SK-N-SH (cell line): ENCODE measurements at regions not wholly inside any gene's neighbourhood (a gene's known extent, or its start where the extent isn't known, plus 50 kb on each side); places are given as distances from the start of the nearest gene placed in this dataset.

ENCODE experiments used
- CTCF ChIA-PET: fragments of 300-600, 350-600 bp; formaldehyde crosslinking; extraction: SDS; loops from one replicate; lab custom pipeline; 2021; lab: Yijun Ruan, JAX
- POLR2A ChIA-PET: fragments of 350-600 bp; sonication (Branson Sonifier 250); formaldehyde crosslinking; extraction: SDS; loops from one replicate; lab custom pipeline; 2020; ENCODE audit warnings: antibody characterized with exemption, inconsistent platforms; lab: Yijun Ruan, JAX
- DNase-seq: peaks from one replicate; pipeline ENCODE4 v3.0.0; 2012
- H2AFZ ChIP-seq: fragments of 200-600 bp; sonication (generic); 2 replicates; pipeline ENCODE4 v1.8.1; 2016; ENCODE audit warnings: antibody characterized with exemption, mild to moderate bottlenecking, low read depth
- H3F3A ChIP-seq: fragments of 200-600 bp; sonication (generic); replicated peaks from 2 replicates; pipeline ENCODE3; 2016; ENCODE audit warnings: antibody characterized with exemption, mild to moderate bottlenecking; ENCODE audit not compliant: insufficient read depth
- H3K27ac ChIP-seq, 2 experiments: fragments of 200-500 bp in 1 of 2; fragments of 200-600 bp in 1 of 2; sonication (Bioruptor generic) in 1 of 2; sonication (generic), shearing (Covaris generic) in 1 of 2; 2 replicates each; pipeline versions ENCODE4 v1.5.1 to v1.6.1; 2014 to 2016; ENCODE audit warnings: low read depth in 2 of 2, inconsistent platforms in 1 of 2, low read length in 1 of 2, mild to moderate bottlenecking in 1 of 2, mixed read lengths in 1 of 2
- H3K27me3 ChIP-seq: fragments of 200-600 bp; sonication (generic), shearing (Covaris generic); 2 replicates; pipeline ENCODE4 v1.6.1; 2016; ENCODE audit warnings: mixed run types; ENCODE audit not compliant: insufficient read depth
- H3K36me3 ChIP-seq, 2 experiments: fragments of 200-500 bp in 1 of 2; fragments of 200-600 bp in 1 of 2; sonication (Bioruptor generic) in 1 of 2; sonication (generic) in 1 of 2; replicated peaks in 1 of 2; 2 replicates each; pipeline versions ENCODE3 to v1.5.1; 2014 to 2016; ENCODE audit warnings: low read length in 1 of 2, mild to moderate bottlenecking in 1 of 2; ENCODE audit not compliant: insufficient read depth in 2 of 2, control insufficient read depth in 1 of 2
- H3K4me1 ChIP-seq, 2 experiments: fragments of 200-500 bp in 1 of 2; fragments of 200-600 bp in 1 of 2; sonication (Bioruptor generic) in 1 of 2; sonication (generic), shearing (Covaris generic) in 1 of 2; 2 replicates each; pipeline versions ENCODE4 v1.5.1 to v1.6.1; 2014 to 2016; ENCODE audit warnings: low read depth in 1 of 2, low read length in 1 of 2, mixed run types in 1 of 2; ENCODE audit not compliant: insufficient read depth in 2 of 2, control insufficient read depth in 1 of 2
- H3K4me2 ChIP-seq: fragments of 200-600 bp; sonication (generic), shearing (Covaris generic); 2 replicates; pipeline ENCODE4 v1.6.1; 2017; ENCODE audit warnings: mixed run types
- H3K4me3 ChIP-seq, 2 experiments: fragments of 200-500 bp in 1 of 2; fragments of 200-600 bp in 1 of 2; sonication (Bioruptor generic) in 1 of 2; sonication (generic), shearing (Covaris generic) in 1 of 2; 2 replicates each; pipeline versions ENCODE4 v1.5.1 to v1.8.1; 2014 to 2016; ENCODE audit warnings: low read depth in 2 of 2, inconsistent platforms in 1 of 2, low read length in 1 of 2, mild to moderate bottlenecking in 1 of 2, mixed read lengths in 1 of 2, moderate library complexity in 1 of 2
- H3K79me2 ChIP-seq: fragments of 200-600 bp; sonication (generic); 2 replicates; pipeline ENCODE4 v1.8.1; 2017; ENCODE audit warnings: mild to moderate bottlenecking; ENCODE audit not compliant: insufficient read depth
- H3K9ac ChIP-seq: fragments of 200-600 bp; sonication (generic); 2 replicates; pipeline ENCODE4 v1.6.1; 2017; ENCODE audit warnings: mixed run types
- H3K9me2 ChIP-seq: fragments of 200-600 bp; sonication (generic); 2 replicates; pipeline ENCODE4 v1.6.1; 2017; ENCODE audit warnings: mixed run types
- H3K9me3 ChIP-seq: fragments of 200-600 bp; sonication (generic); 2 replicates; pipeline ENCODE4 v1.6.1; 2017; ENCODE audit warnings: mixed run types, mild to moderate bottlenecking, moderate library complexity
- H4K20me1 ChIP-seq: fragments of 200-600 bp; sonication (generic); 2 replicates; pipeline ENCODE4 v1.6.1; 2017; ENCODE audit warnings: mild to moderate bottlenecking, mixed run types; ENCODE audit not compliant: insufficient read depth
- ELF1 ChIP-seq: IDR thresholded peaks from 2 replicates; pipeline ENCODE4 v1.4.0; 2012
- EP300 ChIP-seq, 2 experiments: IDR thresholded peaks; 2 replicates each; pipeline versions ENCODE4 v1.4.0 to v1.6.1; 2012; ENCODE audit warnings: borderline replicate concordance in 1 of 2, low read depth in 1 of 2, low read length in 1 of 2
- FOXJ3 ChIP-seq: sonication (generic); formaldehyde crosslinking; IDR thresholded peaks from 2 replicates; pipeline ENCODE4 v1.5.1; 2020; ENCODE audit warnings: mild to moderate bottlenecking, missing genetic modification reagents
- FOXM1 ChIP-seq: IDR thresholded peaks from 2 replicates; pipeline ENCODE4 v1.4.0; 2012; ENCODE audit warnings: low read depth, mild to moderate bottlenecking
- GABPA ChIP-seq: IDR thresholded peaks from 2 replicates; pipeline ENCODE4 v1.4.0; 2012; ENCODE audit warnings: low read depth, mild to moderate bottlenecking
- GATA2 ChIP-seq: sonication (generic); formaldehyde crosslinking; IDR thresholded peaks from 2 replicates; pipeline ENCODE4 v1.5.0; 2020; ENCODE audit warnings: mild to moderate bottlenecking, missing genetic modification reagents
- JUND ChIP-seq: IDR thresholded peaks from 2 replicates; pipeline ENCODE4 v1.4.0; 2012
- POLR2AphosphoS5 ChIP-seq: IDR thresholded peaks from 2 replicates; pipeline ENCODE4 v1.6.1; 2012; ENCODE audit warnings: low read depth, low read length
- RFX5 ChIP-seq: IDR thresholded peaks from 2 replicates; pipeline ENCODE4 v1.6.1; 2012; ENCODE audit warnings: mild to moderate bottlenecking, improper control_type of control experiment, low read length
- RXRA ChIP-seq: IDR thresholded peaks from 2 replicates; pipeline ENCODE4 v1.4.0; 2012; ENCODE audit warnings: low read depth, mild to moderate bottlenecking, borderline replicate concordance
- SIN3A ChIP-seq: IDR thresholded peaks from 2 replicates; pipeline ENCODE4 v1.6.1; 2012; ENCODE audit warnings: low read depth, mild to moderate bottlenecking, low read length, moderate library complexity, borderline replicate concordance
- TAF1 ChIP-seq: IDR thresholded peaks from 2 replicates; pipeline ENCODE4 v1.6.1; 2012; ENCODE audit warnings: low read depth, mild to moderate bottlenecking, low read length, moderate library complexity, borderline replicate concordance
- TEAD4 ChIP-seq: IDR thresholded peaks from 2 replicates; pipeline ENCODE4 v1.4.0; 2012; ENCODE audit warnings: mild to moderate bottlenecking, borderline replicate concordance; ENCODE audit not compliant: insufficient read depth
- WGBS: methylation state at CpG from one replicate; pipeline ENCODE4 v1.1.6; 2017; ENCODE audit warnings: low lambda C conversion rate; 5-methylcytosine and 5-hydroxymethylcytosine counted together
- TF ChIP-seq, protein P1 (sequence below): fragments of 150-350 bp; IDR thresholded peaks from 2 replicates; pipeline ENCODE4 v1.6.1; 2016; ENCODE audit warnings: mild to moderate bottlenecking, low read depth, low read length
- TF ChIP-seq, protein P2 (sequence below): IDR thresholded peaks from 2 replicates; pipeline ENCODE4 v1.4.0; 2012; ENCODE audit warnings: low read depth, borderline replicate concordance

DNA sequence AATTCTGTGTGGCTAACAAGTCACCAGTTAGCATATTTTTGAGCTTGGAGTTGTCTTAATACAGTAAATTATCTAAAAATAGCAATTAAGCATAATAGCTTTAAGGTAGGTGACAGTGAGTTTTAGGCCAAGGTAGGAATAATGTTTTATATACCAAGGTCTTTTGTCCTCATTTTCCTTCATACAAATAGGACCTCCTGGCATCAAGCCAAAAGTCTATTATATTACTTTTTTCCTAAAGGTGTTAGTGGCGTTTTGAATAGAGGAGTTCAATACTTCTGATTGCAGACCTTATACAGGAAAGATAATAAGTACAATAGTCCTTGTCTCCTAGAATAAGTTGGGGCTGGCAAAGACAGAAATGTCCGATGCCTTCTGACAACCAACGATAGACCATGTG is 2277.7 kb downstream of the TP53TG3F start:
- H3K4me1 ChIP-seq: no peaks in the 10 kb centered on the region
- H2AFZ ChIP-seq: no peak overlapping the region
- WGBS: 4% methylated on average over 3 of the region's 3 CpGs
- no peaks in the 10 kb centered on the region for H3K79me2 ChIP-seq
- H3K9ac ChIP-seq: no peak overlapping the region
- no peaks in the 10 kb centered on the region for H3K9me2 ChIP-seq
- ChIA-PET CTCF (no interaction called here), POLR2A (no interaction called here)
- H3F3A ChIP-seq: no peaks in the 10 kb centered on the region
- no peak for DNase-seq
- H3K9me3 ChIP-seq: no peaks in the 10 kb centered on the region
- TF ChIP-seq ELF1 (no peak), GATA2 (CRISPR knock-in tag) (no peak), SIN3A (no peak), FOXM1 (no peak), TAF1 (no peak), JUND (no peak), GABPA (no peak), RFX5 (no peak), POLR2AphosphoS5 (no peak), RXRA (no peak)
- TF ChIP-seq, protein P1, sequence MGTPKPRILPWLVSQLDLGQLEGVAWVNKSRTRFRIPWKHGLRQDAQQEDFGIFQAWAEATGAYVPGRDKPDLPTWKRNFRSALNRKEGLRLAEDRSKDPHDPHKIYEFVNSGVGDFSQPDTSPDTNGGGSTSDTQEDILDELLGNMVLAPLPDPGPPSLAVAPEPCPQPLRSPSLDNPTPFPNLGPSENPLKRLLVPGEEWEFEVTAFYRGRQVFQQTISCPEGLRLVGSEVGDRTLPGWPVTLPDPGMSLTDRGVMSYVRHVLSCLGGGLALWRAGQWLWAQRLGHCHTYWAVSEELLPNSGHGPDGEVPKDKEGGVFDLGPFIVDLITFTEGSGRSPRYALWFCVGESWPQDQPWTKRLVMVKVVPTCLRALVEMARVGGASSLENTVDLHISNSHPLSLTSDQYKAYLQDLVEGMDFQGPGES: no peak
- TF ChIP-seq, protein P2, sequence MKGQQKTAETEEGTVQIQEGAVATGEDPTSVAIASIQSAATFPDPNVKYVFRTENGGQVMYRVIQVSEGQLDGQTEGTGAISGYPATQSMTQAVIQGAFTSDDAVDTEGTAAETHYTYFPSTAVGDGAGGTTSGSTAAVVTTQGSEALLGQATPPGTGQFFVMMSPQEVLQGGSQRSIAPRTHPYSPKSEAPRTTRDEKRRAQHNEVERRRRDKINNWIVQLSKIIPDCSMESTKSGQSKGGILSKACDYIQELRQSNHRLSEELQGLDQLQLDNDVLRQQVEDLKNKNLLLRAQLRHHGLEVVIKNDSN: no peak
- TF ChIP-seq, all 33 proteins: peak for 0
- Histone ChIP-seq H3K27me3 (no peaks in the 10 kb centered on the region), H3K4me3 (no peak overlapping the region), H3K27ac (no peak overlapping the region), H3K36me3 (no peaks in the 10 kb centered on the region), H3K4me2 (no peak overlapping the region), H4K20me1 (no peaks in the 10 kb centered on the region)

DNA sequence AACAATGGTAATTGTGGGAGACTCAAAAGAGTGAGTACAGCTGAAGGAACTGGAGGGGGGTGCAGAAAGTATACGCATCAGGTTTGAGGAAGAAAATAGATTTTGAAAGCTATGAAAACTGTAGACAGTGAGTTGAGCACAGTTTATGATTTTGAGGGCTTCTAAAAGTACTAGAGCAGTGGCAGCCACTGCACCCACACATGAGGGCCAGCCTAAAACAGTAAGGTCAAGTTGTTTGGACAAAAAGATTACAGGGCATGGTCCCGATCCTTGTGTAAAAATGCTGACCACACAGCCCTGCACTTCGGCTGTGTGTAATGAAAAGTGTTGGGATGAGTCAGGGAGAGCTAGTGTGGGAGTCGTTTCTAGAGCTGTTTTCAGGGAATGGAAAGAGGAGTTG is 2282.1 kb downstream of the TP53TG3F start:
- no peak overlapping the region for H3K27ac ChIP-seq
- no peaks in the 10 kb centered on the region for H3F3A ChIP-seq
- ChIA-PET CTCF (no interaction called here), POLR2A (no interaction called here)
- H3K9me2 ChIP-seq: no peaks in the 10 kb centered on the region
- TF ChIP-seq EP300 (IDR thresholded peaks at IDR 0.05; ENCODE audit: borderline replicate concordance in 1 of 2, low read depth in 1 of 2, low read length in 1 of 2) (no peak), TEAD4 (no peak), FOXJ3 (no peak)
- H3K4me1 ChIP-seq: no peaks in the 10 kb centered on the region
- 8% methylated on average over 4 of the region's 4 CpGs for WGBS
- H4K20me1 ChIP-seq: no peaks in the 10 kb centered on the region
- H3K4me3 ChIP-seq: no peak overlapping the region
- no peak overlapping the region for H2AFZ ChIP-seq
- H3K79me2 ChIP-seq: no peaks in the 10 kb centered on the region
- no peaks in the 10 kb centered on the region for H3K9me3 ChIP-seq
- no peaks in the 10 kb centered on the region for H3K36me3 ChIP-seq
- H3K4me2 ChIP-seq: no peak overlapping the region
- H3K9ac ChIP-seq: no peak overlapping the region
- no peak for DNase-seq
- H3K27me3 ChIP-seq: no peaks in the 10 kb centered on the region
